Femur (tissue), 1 donor: ENCODE measurements at regions not wholly inside any gene's neighbourhood (a gene's known extent, or its start where the extent isn't known, plus 50 kb on each side); places are given as distances from the start of the nearest gene placed in this dataset.
"Not testable (repeated sequence)": the region's sequence is repeated elsewhere in the genome, so short reads cannot be mapped to it uniquely, and the experiment has no call there.

Experiments used
- DNase-seq: peaks from one replicate; pipeline ENCODE4 v3.0.0-alpha.2; 2017

DNA sequence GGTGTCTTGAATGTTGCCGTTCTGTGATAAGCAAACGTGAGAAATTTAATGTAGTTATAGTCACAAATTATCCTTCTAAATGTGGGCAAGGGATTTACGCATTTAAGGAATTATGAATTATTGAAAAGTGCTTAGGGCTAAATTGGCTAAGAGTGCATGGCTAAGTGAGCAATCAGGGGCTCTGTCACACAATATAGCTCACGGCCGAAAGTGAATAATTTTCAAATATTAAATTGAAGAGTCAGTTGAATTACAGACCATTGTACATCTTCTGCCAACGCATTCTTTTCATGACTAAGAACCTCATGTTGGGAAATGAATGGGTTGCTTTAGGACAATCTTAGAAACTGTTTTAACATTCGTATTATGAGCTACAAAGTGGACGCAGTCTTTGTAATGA is 1832.9 kb upstream of the LRRTM1 start:
- no peak for DNase-seq

DNA sequence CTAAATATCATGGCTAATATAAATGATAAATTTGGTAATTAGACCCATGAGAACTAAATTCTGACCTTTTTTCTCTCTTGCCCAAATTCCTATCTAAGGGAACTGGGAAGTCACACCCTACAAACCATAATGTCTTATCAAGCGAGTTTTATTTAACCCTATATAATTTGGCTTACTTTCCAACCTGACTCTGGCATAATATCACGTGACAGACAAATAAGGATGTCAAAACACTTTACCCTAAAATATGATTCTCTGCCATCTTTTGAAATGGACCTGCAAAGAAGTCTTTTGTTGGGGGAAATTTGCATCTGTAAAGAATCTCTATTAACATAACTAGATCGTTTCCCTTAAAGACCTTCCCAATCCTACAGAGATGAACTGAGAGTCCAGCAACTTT is 1823.5 kb upstream of the LRRTM1 start:
- no peak for DNase-seq

DNA sequence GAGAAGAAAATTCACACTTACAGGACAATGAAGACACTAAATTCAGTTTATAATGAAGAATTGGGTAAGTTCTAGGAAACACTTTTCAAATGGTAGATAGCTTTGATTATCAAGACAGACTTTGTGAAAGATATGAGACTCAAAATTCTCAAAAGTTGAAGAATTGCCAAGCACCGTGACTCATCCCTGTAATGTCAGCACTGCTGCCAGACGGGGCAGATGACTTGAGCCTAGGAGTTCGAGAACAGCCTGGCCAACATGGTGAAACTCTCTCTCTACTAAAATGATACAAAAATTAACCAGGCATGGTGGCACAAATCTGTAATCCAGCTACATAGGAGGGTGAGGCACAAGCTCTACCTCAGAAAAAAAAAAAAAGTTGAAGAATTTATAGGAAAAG is 1820.1 kb upstream of the LRRTM1 start:
- no peak for DNase-seq

DNA sequence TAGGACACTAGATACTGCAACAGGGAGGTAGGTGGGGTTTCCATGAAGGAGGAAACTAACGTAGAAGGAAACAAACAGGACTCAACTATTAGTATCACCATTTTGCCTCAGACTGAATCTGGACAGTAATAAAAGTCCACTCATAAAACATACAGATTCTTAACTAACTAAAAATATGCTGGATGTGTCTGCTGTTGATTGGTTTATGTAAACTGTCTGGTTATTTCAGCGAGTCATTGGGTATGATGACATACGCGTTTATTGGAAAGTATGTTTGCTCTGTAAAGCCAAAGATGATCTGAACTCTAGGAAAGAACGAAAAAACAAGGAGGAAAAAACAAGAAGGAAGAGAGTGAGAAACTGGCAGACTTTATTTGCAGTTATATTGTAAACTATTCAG is 1816.1 kb upstream of the LRRTM1 start:
- no peak for DNase-seq

DNA sequence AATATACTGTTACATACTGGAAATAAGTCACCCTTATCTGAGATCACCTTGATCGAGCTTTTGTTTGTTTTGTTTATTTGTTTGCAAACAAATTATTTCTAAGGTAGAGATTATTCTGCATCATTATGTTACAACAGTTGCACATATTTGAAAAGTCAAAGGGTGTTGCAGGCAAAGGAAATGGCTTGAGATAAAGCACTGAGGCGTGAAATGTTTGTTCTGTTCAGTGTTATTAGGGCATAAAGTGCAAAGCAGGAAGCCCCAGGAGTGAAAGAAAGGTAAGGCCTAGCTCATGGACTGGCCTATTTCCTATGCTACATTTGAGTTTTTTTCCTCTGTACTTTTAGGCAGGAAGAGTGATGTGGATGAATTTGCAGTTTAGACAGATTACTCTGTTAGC is 1815.6 kb upstream of the LRRTM1 start:
- DNase-seq = no peak

DNA sequence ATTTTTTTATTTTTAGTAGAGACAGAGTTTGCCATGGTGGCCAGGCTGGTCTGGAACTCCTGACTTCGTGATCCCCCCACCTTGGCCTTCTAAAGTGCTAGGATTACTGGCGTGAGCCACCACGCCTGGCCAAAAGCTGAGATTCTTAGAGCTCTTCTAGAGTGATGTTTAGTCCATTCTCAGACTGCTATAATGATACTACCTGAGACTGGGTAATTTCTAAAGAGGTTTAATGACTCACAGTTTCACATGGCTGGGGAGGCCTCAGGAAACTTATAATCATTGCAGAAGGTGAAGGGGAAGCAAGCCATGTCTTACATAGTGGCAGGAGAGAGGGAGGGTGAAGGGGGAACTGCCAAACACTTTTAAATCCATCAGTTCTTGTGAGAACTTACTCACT is 1804.9 kb upstream of the LRRTM1 start:
- no peak for DNase-seq

DNA sequence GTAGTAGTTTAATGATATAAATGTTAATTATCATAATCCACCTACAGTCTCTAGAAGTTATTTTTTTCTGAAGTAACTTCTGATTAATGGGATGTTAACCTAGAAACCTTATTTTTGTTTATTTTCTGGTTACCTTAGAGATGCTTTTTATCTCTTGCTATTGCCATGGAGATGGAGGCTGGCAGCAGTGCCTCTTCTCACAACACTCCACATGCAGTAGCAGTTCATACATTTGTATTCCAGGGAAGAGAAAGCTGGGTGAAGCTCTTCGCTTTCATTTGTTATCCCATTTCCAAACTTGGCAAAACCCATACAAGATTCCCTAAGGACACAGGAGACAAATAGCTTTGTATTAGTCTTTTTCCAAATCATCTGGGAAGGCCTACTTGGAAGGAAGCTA is 1794.1 kb upstream of the LRRTM1 start:
- no peak for DNase-seq

DNA sequence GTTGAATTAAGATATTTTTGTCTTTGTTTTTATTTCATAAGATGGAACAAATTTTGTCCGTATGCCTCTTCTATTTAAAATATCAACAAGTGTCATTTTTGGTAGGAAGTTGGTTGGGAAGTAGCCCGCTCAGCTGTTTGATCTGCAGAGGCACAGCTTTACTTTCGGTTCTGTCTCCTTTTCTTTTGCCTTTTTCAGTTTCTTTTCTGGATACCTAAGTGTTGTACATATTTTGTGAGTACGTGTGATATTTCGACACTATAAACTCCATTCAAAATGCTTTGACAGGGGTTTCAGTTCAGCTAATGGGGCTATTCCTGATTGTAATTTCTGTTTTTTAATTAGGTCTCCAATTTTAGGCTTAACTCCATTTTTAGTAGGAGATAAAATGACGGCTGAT is 1785.0 kb upstream of the LRRTM1 start:
- DNase-seq = no peak

DNA sequence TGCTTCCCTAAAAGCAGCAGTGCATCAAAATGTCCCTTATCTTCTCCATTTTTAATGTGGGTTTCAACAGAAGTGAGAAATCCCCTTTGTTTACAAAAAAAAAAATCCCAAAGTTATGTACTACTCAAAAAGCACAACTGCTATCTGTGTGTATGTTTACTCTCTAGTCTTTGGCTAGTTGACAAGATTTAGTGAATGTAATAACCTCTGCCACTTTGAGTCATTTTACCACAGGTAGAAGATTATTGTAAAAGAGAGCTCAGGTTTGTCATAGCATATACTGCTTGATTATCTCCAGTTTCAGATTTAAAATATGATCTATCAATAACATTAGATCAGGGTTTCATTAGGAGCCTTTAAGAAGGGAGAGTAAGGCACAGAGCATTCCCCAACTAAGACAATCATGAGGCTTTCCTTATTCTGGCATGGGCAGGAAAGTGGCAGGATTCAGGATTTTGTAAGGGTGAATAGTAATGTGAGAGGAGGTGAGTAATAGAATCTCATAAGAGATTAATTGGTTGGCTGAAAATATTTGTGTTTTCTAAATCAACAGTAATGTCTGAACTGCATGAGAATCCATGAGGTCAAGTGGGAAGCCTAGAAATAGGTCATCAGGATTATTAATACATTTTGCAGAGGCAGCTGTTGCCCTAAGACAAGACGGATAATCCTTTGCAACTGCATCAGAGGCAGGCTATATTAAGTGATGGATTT is 1780.3 kb upstream of the LRRTM1 start:
- DNase-seq = no peak

DNA sequence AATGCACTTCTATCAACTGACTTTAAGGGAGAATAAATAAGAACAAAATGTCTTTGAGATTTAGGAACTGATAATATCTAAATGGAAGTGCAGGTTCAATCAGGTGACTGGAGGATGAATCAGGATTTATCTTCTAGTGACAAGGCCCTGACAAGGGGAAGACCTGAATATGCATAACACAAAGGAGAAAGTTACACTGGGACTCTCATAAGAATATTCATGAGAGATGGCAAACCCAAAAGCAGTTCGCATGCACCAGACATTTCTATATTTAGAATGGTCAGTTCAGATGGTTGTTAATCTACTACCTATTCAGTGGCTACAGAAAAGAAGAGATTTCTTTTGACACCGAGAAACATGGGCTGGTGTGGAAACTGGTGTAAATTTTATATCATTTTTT is 1771.3 kb upstream of the LRRTM1 start:
- no peak for DNase-seq

DNA sequence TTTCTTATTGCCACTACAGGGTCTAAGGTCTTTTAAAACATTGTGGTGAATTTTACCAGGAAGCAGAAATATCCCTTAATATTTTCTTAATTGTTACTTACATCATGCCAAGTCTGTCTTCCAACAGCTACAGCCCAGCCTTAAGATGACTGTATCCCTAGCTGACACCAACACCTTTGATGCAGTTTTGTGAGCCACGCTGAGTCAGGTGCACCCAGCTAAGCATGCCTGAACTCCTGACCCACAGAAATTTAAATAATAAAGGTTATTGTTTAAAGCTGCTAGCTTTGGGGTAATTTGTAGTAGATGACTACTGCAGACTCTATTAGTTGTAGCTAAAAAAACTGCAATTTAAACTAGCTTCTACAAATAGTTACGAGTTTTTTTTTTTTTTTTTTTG is 1757.9 kb upstream of the LRRTM1 start:
- DNase-seq = no peak

DNA sequence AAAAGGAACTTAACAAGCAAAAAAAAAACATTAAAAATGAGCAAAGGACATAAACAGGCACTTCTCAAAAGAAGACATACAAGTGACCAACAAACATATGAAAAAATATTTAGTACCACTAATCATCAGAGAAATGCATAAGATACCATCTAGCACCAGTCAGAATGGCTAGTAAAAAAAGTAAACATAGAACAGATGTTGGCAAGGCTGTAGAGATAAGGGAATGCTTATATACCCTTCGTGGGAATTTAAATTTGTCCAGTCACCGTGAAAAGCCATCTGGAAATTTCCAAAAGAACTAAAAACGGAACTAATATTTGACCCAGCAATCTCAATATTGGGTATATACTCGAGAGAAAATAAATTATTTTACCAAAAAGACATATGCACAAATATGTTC is 1751.3 kb upstream of the LRRTM1 start:
- no peak for DNase-seq

DNA sequence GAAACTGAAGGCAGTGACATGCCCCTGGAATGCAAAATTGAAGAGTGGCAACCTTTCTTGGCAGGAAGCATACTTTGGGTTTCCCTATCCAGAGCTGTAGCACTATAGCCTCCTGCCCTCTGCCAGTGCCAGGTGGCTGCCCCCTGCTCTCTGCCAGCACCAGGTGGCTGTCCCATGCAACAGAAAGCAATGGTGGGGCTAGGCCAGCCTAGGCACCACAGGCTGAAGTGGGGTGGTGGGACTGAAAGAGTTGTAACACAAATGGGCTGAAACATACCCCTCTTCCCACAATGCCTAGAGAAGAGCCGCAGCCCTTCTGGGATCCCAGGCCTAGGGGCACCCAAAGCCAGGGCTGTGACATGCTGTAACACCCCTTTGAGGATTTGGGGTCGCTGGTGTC is 1739.3 kb upstream of the LRRTM1 start:
- no peak for DNase-seq

DNA sequence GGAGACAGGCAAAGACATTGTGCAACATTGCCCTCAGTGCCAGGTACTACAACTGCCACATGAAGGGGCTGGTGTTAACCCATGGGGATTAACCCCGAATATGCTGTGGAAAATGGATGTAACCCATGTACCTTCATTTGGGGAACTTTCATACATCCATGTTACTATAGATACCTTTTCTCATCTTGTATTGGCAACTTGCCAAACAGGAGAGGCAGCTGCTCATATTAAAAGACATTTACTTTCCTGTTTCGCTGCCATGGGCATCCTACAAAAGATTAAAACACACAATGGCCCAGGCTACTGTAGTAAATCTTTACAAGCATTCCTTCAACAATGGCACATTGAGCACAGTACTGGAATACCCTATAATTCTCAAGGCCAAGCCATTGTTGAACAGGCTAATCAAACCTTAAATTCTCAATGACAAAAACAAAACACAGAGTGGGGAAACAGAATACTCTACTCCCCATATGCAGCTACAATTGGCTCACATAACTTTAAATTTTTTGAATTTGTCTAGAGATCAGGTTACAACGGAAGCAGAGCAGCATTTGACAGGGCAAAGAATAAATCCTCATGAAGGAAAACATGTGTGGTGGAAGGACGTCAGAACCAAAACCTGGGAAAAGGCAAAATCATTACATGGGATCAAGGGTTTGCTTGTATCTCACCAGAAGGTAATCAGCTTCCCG is 1723.5 kb upstream of the LRRTM1 start:
- DNase-seq = no peak

DNA sequence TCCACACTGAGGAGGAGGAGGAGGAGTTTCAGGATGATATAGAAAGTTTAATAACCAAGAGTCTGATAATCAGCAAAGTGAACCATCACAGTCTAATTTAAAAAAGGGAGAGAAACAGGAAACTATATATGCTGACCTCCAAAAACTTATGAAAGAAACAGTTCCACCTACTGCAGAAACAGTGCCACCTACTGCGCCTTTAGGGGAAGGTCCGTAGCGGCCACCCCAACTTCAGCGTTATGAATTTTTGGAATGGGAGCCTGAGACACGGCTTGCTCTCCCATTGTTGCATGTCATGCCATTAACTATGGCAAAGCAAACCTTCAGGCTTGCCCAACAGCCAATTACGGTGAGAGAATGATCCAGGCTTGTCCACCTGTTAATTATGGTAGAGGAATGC is 1719.2 kb upstream of the LRRTM1 start:
- no peak for DNase-seq

DNA sequence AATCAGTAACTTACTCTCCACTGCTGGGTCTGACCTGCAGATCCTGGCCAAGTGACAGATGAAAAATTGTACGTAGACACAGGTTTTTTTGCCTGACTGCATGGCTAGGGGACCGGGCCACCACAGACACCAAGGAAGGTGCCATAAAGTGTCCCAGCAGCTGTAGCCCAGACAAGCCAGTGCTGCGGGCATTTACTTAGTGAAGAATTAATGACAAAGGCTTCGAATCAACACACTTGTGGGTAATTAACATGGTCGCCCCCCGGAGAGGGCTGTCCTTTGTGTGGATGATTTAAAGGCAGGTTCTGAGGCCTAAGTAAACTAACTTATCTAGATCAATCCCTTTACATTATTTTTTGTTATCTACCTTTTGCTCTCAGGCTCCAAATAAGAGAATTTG is 1709.1 kb upstream of the LRRTM1 start:
- no peak for DNase-seq

DNA sequence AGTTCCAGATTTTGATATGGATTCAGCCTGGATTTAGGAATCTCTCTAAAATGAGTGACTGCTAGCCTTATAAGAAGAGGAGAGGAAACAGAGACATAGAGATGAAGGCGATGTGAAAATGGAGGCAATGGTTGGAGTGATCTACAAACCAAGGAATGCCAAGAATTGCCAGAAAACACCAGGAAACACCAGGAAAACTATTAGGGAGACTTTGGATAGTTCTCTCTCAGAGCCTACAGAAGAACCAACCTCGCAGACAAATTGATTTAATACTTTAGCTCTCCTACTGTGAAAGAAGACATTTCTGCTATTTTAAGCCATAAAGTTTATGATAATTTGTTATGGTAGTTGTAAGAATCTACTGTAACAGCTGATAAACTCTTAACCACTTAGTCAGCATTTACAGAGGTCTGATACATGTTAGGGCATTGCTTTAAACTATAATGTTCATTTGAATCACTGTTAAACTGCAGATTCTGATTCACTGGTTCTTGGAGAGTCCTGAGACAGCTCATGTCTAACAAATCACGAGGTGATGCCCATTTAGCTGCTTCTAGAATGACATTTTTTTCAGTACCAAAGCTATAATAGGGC is 1702.6 kb upstream of the LRRTM1 start:
- no peak for DNase-seq

DNA sequence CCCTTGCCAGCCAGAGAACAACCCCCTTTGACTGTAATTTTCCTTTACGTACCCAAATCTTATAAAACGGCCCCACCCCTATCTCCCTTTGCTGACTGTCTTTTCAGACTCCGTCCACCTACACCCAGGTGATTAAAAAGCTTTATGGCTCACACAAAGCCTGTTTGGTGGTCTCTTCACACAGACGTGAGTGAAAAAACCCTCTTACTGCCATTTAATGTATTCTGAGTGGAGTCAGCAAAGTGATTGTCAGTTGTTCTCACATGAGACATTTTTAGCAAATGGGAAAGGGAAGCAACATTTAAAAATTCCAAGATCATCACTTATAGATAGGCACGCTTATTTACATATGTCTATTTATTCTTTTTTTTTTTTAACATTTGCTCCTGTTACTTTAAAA is 1701.3 kb upstream of the LRRTM1 start:
- DNase-seq = not testable (repeated sequence)

DNA sequence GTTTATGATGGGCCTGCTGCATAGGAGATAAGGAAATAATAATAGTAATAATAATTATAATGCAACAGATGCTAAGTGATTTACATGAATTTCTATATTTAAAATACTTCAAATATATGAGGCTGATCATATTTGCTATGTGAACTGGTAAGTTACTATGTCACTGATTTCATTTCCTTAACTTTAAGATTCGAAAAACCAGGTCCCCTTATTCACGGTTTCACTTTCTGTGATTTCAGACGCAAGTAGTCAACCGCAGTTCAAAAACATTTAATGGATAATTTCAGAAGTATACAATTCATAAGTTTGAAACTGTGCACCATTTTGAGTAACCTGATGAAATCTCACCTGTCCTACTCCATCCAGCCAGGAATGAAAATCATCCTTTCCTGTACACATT is 1697.1 kb upstream of the LRRTM1 start:
- DNase-seq = no peak

DNA sequence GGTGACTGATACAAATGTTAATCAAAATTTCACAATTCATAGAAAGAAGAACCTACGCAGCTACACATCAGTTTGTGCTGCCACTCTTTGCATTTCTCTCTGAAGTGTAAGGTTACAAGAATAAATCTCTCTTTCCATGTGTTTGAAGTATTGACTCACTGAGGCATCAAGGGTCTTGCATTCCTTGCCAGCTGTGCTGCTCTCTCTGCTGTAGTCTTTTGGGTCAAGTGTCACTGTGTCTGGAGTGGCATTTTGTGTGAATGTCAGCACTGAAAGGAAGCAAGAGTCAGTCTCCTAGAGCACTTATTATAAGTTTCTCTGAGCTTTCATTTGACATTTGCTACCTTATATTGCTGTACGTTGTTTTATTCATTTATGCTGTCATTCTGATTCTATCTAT is 1696.1 kb upstream of the LRRTM1 start:
- DNase-seq = no peak

DNA sequence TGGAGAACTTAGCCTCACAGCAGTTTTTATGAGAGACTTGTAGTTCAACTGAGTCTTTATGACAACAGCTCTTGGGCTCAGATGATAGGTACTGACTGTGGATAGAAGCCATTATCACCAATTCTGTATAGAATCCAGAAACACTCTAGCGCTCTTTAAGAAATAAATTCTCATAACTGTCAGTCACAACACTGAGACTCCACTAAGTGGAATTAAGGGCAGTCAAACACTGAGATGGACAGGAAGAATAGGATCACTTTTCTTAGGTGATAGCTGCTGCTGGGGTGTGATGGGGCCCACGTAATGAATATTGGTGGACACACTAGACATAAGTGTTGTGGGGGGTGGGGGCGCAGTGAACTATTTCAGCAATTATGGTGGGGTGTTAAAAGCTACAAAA is 1691.8 kb upstream of the LRRTM1 start:
- DNase-seq = no peak

DNA sequence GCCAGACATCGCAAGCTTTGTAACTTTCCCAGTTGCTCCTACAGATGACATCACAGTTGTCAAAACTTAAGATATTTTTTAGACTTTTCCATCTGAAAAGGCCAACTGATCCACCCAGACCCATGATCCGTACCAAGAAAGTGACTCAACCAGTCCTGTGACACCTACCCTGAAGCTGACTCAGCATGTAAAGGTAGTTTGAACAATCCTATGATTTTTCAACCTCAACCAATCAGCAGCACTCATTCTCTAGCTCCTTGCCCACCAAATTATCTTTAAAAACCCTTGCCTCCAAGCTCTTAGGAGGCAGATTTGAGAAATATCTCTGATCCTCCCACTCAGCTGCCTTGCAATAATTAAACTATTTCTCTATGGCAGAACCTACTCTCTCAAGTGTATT is 1686.7 kb upstream of the LRRTM1 start:
- DNase-seq = no peak

DNA sequence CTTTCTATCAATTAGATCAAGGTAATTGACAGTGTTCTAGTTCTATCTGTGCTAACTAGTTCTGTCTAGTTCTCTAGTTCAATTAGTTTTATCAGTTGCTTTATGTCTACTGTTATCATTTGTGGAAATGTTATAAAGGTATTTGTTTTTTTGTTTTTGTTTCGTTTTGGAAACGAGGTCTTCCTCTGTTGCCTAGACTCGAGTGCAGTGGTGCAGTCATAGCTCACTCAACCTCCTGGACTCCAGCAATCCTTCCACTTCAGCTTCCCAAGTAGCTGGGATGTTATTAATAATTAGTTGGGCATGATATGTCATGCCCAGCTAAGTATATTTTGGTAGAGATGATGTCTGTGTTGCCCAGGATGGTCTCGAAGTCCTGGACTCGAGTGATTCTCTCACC is 1682.8 kb upstream of the LRRTM1 start:
- DNase-seq = no peak

DNA sequence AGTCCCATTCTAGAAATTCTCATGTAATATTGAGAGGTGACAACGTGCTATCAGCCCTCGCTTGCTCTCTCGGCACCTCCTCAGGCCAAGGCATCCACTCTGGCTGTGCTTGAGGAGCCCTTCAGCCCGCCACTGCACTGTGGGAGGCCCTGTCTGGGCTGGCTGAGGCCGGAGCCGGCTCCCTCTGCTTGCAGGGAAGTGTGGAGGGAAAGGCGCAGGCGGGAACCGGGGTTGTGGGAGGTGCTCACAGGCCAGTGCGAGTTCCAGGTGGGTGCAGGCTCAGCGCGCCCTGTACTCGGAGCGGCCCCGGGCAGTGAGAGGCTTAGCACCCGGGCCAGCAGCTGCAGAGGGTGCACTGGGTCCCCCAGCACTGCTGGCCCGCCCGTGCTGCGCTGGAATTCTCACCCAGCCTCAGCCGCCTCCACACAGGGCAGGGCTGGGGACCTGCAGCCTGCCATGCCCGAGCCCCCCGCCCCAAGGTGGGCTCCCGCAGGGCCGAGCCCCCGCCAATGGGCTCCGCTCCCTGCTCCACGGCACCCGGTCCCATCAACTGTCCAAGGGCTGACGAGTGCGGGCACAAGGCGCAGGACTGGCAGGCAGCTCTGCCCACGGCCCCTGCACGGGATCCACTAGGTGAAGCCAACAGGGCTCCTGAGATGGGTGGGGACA is 1680.6 kb upstream of the LRRTM1 start:
- no peak for DNase-seq
